Liver (tissue), 8 donors: ENCODE measurements at regions not wholly inside any gene's neighbourhood (a gene's known extent, or its start where the extent isn't known, plus 50 kb on each side); places are given as distances from the start of the nearest gene placed in this dataset.

Source experiments
- DNase-seq: peaks from one replicate; pipeline ENCODE4 v3.0.0-alpha.2; 2017; ENCODE audit warnings: low spot score
- H3K27ac ChIP-seq, 2 donors: one replicate each; pipeline ENCODE4 v1.7.0; 2013; ENCODE audit warnings: inconsistent platforms in 2 of 2, low read length in 2 of 2, control low read depth in 1 of 2, low read depth in 1 of 2, mild to moderate bottlenecking in 1 of 2
- H3K27me3 ChIP-seq, 4 donors: one replicate each; pipeline versions ENCODE4 v1.6.1 to v1.7.0; 2013; ENCODE audit warnings: low read length in 3 of 4, inconsistent platforms in 1 of 4, mild to moderate bottlenecking in 1 of 4, moderate library complexity in 1 of 4; ENCODE audit not compliant: control insufficient read depth in 4 of 4, insufficient read depth in 4 of 4
- H3K36me3 ChIP-seq, 4 donors: one replicate each; pipeline versions ENCODE4 v1.6.1 to v1.7.0; 2013; ENCODE audit warnings: low read length in 3 of 4, mild to moderate bottlenecking in 3 of 4, low read depth in 1 of 4, moderate library complexity in 1 of 4; ENCODE audit not compliant: control insufficient read depth in 4 of 4, insufficient read depth in 3 of 4
- H3K4me1 ChIP-seq, 4 donors: one replicate each; pipeline versions ENCODE4 v1.6.1 to v1.7.0; 2013; ENCODE audit warnings: low read length in 3 of 4, mild to moderate bottlenecking in 3 of 4, moderate library complexity in 1 of 4; ENCODE audit not compliant: control insufficient read depth in 4 of 4, insufficient read depth in 4 of 4
- H3K4me3 ChIP-seq, 3 donors: one replicate each; pipeline versions ENCODE4 v1.6.1 to v1.7.0; 2013; ENCODE audit warnings: low read length in 3 of 3, control low read depth in 1 of 3, low read depth in 1 of 3, mild to moderate bottlenecking in 1 of 3
- H3K9ac ChIP-seq, 2 donors: one replicate each; pipeline ENCODE4 v1.7.0; 2013; ENCODE audit warnings: low read length in 2 of 2, mild to moderate bottlenecking in 2 of 2, moderate library complexity in 2 of 2, control low read depth in 1 of 2, low read depth in 1 of 2
- H3K9me3 ChIP-seq, 4 donors: one replicate each; pipeline versions ENCODE4 v1.6.1 to v1.7.0; 2013; ENCODE audit warnings: low read length in 3 of 4; ENCODE audit not compliant: control insufficient read depth in 4 of 4
- ATF3 ChIP-seq: IDR thresholded peaks from 2 replicates; pipeline ENCODE4 v1.6.1; 2016; ENCODE audit warnings: antibody characterized with exemption
- HNF4A ChIP-seq, 2 donors: conservative IDR thresholded peaks; 2 replicates each; pipeline ENCODE4 v1.6.1; 2016; ENCODE audit warnings: antibody characterized with exemption in 2 of 2, mild to moderate bottlenecking in 2 of 2
- HNF4G ChIP-seq: IDR thresholded peaks from 2 replicates; pipeline ENCODE4 v1.6.1; 2016; ENCODE audit warnings: antibody characterized with exemption
- JUND ChIP-seq, 2 donors: IDR thresholded peaks; 2 replicates each; pipeline ENCODE4 v1.6.1; 2016; ENCODE audit warnings: antibody characterized with exemption in 2 of 2
- NR2F2 ChIP-seq: IDR thresholded peaks from 2 replicates; pipeline ENCODE4 v1.6.1; 2016; ENCODE audit warnings: antibody characterized with exemption
- RAD21 ChIP-seq, 2 donors: IDR thresholded peaks; 2 replicates each; pipeline ENCODE4 v1.6.1; 2016; ENCODE audit warnings: antibody characterized with exemption in 2 of 2, mild to moderate bottlenecking in 2 of 2
- REST ChIP-seq: IDR thresholded peaks from 2 replicates; pipeline ENCODE4 v1.6.1; 2016; ENCODE audit warnings: antibody characterized with exemption, mild to moderate bottlenecking
- SP1 ChIP-seq: IDR thresholded peaks from 2 replicates; pipeline ENCODE4 v1.6.1; 2018; ENCODE audit warnings: antibody characterized with exemption, mild to moderate bottlenecking
- TAF1 ChIP-seq: conservative IDR thresholded peaks from 2 replicates; pipeline ENCODE4 v1.6.1; 2016; ENCODE audit warnings: antibody characterized with exemption, mild to moderate bottlenecking
- ZBTB33 ChIP-seq: IDR thresholded peaks from 2 replicates; pipeline ENCODE4 v1.6.1; 2016; ENCODE audit warnings: antibody characterized with exemption
- WGBS: extraction: QIAGEN DNeasy Blood & Tissue Kit; methylation state at CpG from one replicate; pipeline ENCODE4 v1.1.7; 2013; 5-methylcytosine and 5-hydroxymethylcytosine counted together
- TF ChIP-seq, protein P1 (sequence below): fragments of 150-350 bp; IDR thresholded peaks from 2 replicates; pipeline ENCODE4 v1.5.1; 2017; ENCODE audit warnings: improper control_type of control experiment, low read depth, low read length; ENCODE audit not compliant: missing input control
- TF ChIP-seq, protein P2 (sequence below): IDR thresholded peaks from 2 replicates; pipeline ENCODE4 v1.6.1; 2016; ENCODE audit warnings: antibody characterized with exemption
- donor health status: healthy.
- donor health status: healthy.
- donor health status: healthy.
- donor health status: healthy.
- donor health status: healthy.

- no peak overlapping the region for H3K4me3 ChIP-seq
- H3K36me3 ChIP-seq: no peaks in the 10 kb centered on the region
- no peaks in the 10 kb centered on the region for H3K9me3 ChIP-seq
- DNase-seq: no peak
- H3K27ac ChIP-seq: no peak overlapping the region
- peaks cover 0 to 10% (median 0%) of the 10 kb centered on the region in 4 donors for H3K4me1 ChIP-seq
- WGBS: 20% methylated on average over 6 of the region's 6 CpGs
- H3K27me3 ChIP-seq: no peaks in the 10 kb centered on the region
- TF ChIP-seq RAD21 (IDR thresholded peaks at IDR 0.05) (peak; percentile 98 to 99), REST (no peak)
- TF ChIP-seq, protein P1, sequence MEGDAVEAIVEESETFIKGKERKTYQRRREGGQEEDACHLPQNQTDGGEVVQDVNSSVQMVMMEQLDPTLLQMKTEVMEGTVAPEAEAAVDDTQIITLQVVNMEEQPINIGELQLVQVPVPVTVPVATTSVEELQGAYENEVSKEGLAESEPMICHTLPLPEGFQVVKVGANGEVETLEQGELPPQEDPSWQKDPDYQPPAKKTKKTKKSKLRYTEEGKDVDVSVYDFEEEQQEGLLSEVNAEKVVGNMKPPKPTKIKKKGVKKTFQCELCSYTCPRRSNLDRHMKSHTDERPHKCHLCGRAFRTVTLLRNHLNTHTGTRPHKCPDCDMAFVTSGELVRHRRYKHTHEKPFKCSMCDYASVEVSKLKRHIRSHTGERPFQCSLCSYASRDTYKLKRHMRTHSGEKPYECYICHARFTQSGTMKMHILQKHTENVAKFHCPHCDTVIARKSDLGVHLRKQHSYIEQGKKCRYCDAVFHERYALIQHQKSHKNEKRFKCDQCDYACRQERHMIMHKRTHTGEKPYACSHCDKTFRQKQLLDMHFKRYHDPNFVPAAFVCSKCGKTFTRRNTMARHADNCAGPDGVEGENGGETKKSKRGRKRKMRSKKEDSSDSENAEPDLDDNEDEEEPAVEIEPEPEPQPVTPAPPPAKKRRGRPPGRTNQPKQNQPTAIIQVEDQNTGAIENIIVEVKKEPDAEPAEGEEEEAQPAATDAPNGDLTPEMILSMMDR: peak; percentile 78
- no peak overlapping the region for H3K9ac ChIP-seq
Measured at GRCh38 chr6:45714741-45715507, 300.7 kb downstream of the CLIC5 start.

GRCh38 chr6:45714006-45714730, 301.5 kb downstream of the CLIC5 start:
- Histone ChIP-seq H3K27ac (no peak overlapping the region), H3K36me3 (no peaks in the 10 kb centered on the region), H3K27me3 (no peaks in the 10 kb centered on the region), H3K9me3 (no peaks in the 10 kb centered on the region), H3K4me1 (peaks cover 0 to 10% (median 0%) of the 10 kb centered on the region in 4 donors), H3K9ac (no peak overlapping the region), H3K4me3 (no peak overlapping the region)
- TF ChIP-seq NR2F2 (no peak), SP1 (no peak), JUND (IDR thresholded peaks at IDR 0.05) (no peak), HNF4A (conservative IDR thresholded peaks at IDR 0.05) (no peak), TAF1 (no peak), HNF4G (no peak), RAD21 (IDR thresholded peaks at IDR 0.05) (no peak), ZBTB33 (no peak), ATF3 (no peak), REST (no peak)
- TF ChIP-seq, protein P2, sequence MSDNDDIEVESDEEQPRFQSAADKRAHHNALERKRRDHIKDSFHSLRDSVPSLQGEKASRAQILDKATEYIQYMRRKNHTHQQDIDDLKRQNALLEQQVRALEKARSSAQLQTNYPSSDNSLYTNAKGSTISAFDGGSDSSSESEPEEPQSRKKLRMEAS: no peak
- TF ChIP-seq, protein P1: no peak
- WGBS: 79% methylated on average over 11 of the region's 11 CpGs
- no peak for DNase-seq
